ENCODE measurements at regions not wholly inside any gene's neighbourhood (a gene's known extent, or its start where the extent isn't known, plus 50 kb on each side); places are given as distances from the start of the nearest gene placed in this dataset.

- no peak overlapping the region for H3K27ac Mint-ChIP-seq
- no peaks in the 10 kb centered on the region for H3K9me3 Mint-ChIP-seq
- no peak overlapping the region for H3K4me3 Mint-ChIP-seq
- no peak for DNase-seq
- no peaks in the 10 kb centered on the region for H3K27me3 Mint-ChIP-seq
- ChIA-PET POLR2A (no interaction called here), CTCF (interaction anchor here (0.6 to 1.8 kb wide), 2 partner anchors 15 to 35 kb away, joined by 3 to 5 read pairs; no protein-coding TSS in a partner anchor)
- intact Hi-C loops (cut with micrococcal nuclease): no loop called here
- H3K4me1 Mint-ChIP-seq (ENCODE audit: low read depth): no peaks in the 10 kb centered on the region
- no peaks in the 10 kb centered on the region for H3K36me3 Mint-ChIP-seq
These were observed 93.4 kb downstream of the ABHD5 start for GRCh38 chr3:43783987-43784639.

DNA sequence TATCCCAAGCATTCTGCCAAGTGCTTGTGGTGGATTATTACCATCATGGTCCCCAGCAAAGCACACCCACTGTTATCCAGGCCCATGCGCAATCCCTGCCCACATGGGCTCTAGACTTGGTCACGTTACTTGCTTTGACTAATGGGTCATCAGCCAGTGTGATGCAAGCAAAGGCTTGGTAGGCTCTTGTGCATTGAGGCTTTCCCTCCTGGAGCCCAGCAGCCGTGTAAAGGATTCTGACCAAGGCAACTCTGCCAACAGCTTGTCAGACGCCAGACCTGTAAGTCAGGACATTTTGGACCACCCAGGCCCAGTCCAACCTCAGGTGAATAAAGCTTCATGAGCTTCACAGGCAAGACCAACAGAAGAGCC lies 93.9 kb downstream of the ABHD5 start:
- Mint-ChIP-seq H3K27ac (no peak overlapping the region), H3K4me1 (ENCODE audit: low read depth) (no peaks in the 10 kb centered on the region), H3K4me3 (no peak overlapping the region), H3K27me3 (no peaks in the 10 kb centered on the region), H3K36me3 (no peaks in the 10 kb centered on the region), H3K9me3 (no peaks in the 10 kb centered on the region)
- no peak for DNase-seq
- CTCF ChIA-PET: interaction anchor here (0.6 to 1.8 kb wide), 2 partner anchors 16 to 35 kb away, joined by 3 to 5 read pairs; no protein-coding TSS in a partner anchor
- POLR2A ChIA-PET: no interaction called here
- intact Hi-C loops (cut with micrococcal nuclease): no loop called here

- POLR2A ChIA-PET: no interaction called here
- H3K4me1 Mint-ChIP-seq (ENCODE audit: low read depth): no peaks in the 10 kb centered on the region
- H3K27me3 Mint-ChIP-seq: no peaks in the 10 kb centered on the region
- no peaks in the 10 kb centered on the region for H3K36me3 Mint-ChIP-seq
- intact Hi-C loops (cut with micrococcal nuclease): no loop called here
- CTCF ChIA-PET: interaction anchor here (1.8 kb wide), 1 partner anchor 17 kb away, joined by 5 read pairs; no protein-coding TSS in a partner anchor
- no peak overlapping the region for H3K27ac Mint-ChIP-seq
- H3K4me3 Mint-ChIP-seq: no peak overlapping the region
- H3K9me3 Mint-ChIP-seq: no peaks in the 10 kb centered on the region
- no peak for DNase-seq
These were observed 94.8 kb downstream of the ABHD5 start for GRCh38 chr3:43785551-43785950.

DNA sequence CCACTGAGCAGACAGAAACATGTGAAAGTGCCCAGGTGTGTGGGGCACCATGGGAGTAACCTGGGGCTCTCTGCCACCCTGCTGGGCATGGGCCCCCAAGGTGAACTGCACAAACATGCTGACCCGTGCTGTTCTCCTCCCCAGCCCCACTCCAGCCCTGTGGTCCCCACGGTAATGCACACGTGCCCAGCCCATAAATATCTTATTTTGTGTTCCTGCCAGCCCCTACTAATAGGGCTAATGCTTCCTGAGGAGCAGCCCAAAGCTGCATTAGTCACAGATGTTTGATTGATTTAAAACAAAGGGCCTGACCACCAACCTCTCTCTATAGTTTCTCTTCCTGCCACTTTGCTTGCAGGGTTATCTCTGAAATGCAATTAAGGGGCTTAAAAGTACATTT lies 95.4 kb downstream of the ABHD5 start:
- Mint-ChIP-seq H3K4me3 (no peak overlapping the region), H3K27me3 (peaks cover under 1% of the 10 kb centered on the region), H3K4me1 (ENCODE audit: low read depth) (no peaks in the 10 kb centered on the region), H3K27ac (no peak overlapping the region), H3K36me3 (no peaks in the 10 kb centered on the region), H3K9me3 (no peaks in the 10 kb centered on the region)
- POLR2A ChIA-PET: no interaction called here
- CTCF ChIA-PET: no interaction called here
- DNase-seq: no peak
- intact Hi-C loops (cut with micrococcal nuclease): no loop called here

GRCh38 chr3:43786526-43787305 lies 96.0 kb downstream of the ABHD5 start:
- no peaks in the 10 kb centered on the region for H3K4me1 Mint-ChIP-seq (ENCODE audit: low read depth)
- ChIA-PET POLR2A (no interaction called here), CTCF (no interaction called here)
- no peak overlapping the region for H3K27ac Mint-ChIP-seq
- H3K36me3 Mint-ChIP-seq: no peaks in the 10 kb centered on the region
- H3K4me3 Mint-ChIP-seq: no peak overlapping the region
- DNase-seq: no peak
- H3K9me3 Mint-ChIP-seq: no peaks in the 10 kb centered on the region
- H3K27me3 Mint-ChIP-seq: peaks cover 4% of the 10 kb centered on the region
- intact Hi-C loops (cut with micrococcal nuclease): no loop called here

DNA sequence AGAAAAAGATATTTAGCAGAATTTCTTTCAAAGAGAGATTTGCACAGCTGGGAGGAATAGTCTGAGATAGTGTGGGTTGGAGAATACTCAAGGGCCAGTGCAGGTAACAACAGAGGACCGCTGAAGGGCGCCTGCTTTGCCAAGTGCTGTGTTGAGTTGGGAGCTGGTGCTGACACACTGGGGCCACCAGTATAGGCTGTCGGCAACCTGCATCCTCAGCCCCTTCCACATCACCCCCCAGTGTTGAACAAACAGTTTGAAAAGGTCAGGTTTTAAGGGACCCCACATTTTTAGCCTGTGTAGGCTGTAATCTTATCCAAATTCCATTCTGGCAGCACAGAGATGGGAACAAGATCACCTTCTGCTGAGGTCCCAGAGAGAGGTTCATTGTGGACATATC lies 96.6 kb downstream of the ABHD5 start:
- intact Hi-C loops (cut with micrococcal nuclease): no loop called here
- H3K36me3 Mint-ChIP-seq: no peaks in the 10 kb centered on the region
- no peaks in the 10 kb centered on the region for H3K9me3 Mint-ChIP-seq
- H3K27ac Mint-ChIP-seq: no peak overlapping the region
- DNase-seq: no peak
- CTCF ChIA-PET: no interaction called here
- POLR2A ChIA-PET: no interaction called here
- no peaks in the 10 kb centered on the region for H3K4me1 Mint-ChIP-seq (ENCODE audit: low read depth)
- peaks cover 4% of the 10 kb centered on the region for H3K27me3 Mint-ChIP-seq
- no peak overlapping the region for H3K4me3 Mint-ChIP-seq

DNA sequence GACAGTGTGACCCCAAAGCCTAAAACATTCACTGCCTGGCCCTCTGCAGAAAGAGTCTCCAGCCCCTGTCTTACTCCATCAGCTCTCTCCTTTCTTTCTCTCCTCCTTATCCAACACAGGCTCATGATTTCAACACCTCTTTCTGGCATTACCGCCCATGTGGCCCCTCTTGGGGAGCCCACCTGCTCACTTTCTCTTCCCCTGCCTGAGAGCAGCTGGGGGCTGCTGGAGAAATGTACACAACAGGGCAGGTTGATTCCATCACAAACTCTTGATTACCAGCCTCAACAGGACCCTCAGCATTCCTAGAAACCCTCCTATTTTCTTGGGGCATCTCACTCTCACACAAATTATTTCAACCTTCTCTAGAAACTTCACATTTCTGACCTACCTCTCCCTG lies 98.3 kb downstream of the ABHD5 start:
- Mint-ChIP-seq H3K9me3 (no peaks in the 10 kb centered on the region), H3K4me1 (ENCODE audit: low read depth) (no peaks in the 10 kb centered on the region), H3K27me3 (peaks cover 5% of the 10 kb centered on the region), H3K27ac (no peak overlapping the region), H3K4me3 (no peak overlapping the region), H3K36me3 (no peaks in the 10 kb centered on the region)
- DNase-seq: no peak
- intact Hi-C loops (cut with micrococcal nuclease): no loop called here
- CTCF ChIA-PET: interaction anchor here (0.6 kb wide), 1 partner anchor 67 kb away, joined by 3 read pairs; no protein-coding TSS in a partner anchor
- POLR2A ChIA-PET: no interaction called here

- no peak for DNase-seq
- Mint-ChIP-seq H3K36me3 (no peaks in the 10 kb centered on the region), H3K9me3 (no peaks in the 10 kb centered on the region), H3K27me3 (peaks cover 7% of the 10 kb centered on the region), H3K4me1 (ENCODE audit: low read depth) (no peaks in the 10 kb centered on the region), H3K27ac (no peak overlapping the region), H3K4me3 (no peak overlapping the region)
- ChIA-PET CTCF (no interaction called here), POLR2A (no interaction called here)
- intact Hi-C loops (cut with micrococcal nuclease): no loop called here
These were observed 99.3 kb downstream of the ABHD5 start for GRCh38 chr3:43790060-43790459.

DNA sequence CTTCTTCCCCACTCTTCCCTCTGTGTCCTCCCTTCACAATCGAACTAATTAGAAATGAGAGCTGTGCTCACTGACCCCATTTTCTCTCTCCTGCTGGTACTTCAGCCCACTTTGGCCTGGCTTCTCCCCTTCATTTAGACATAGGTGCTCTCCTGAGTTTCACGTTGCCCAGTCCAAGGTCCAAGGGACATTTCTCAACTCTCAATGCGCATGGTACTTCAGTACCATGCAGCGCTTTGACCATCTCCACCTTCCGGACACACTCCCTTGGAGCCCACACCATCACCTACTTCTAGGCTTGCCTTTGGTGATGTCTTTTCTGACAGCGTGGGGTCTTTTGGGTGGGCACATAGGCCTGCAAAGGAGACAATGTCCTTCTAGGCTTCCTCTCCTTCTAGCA lies 99.7 kb downstream of the ABHD5 start:
- Mint-ChIP-seq H3K4me3 (no peak overlapping the region), H3K4me1 (ENCODE audit: low read depth) (no peaks in the 10 kb centered on the region), H3K36me3 (no peaks in the 10 kb centered on the region), H3K27me3 (peaks cover 7% of the 10 kb centered on the region), H3K9me3 (no peaks in the 10 kb centered on the region), H3K27ac (no peak overlapping the region)
- DNase-seq: no peak
- POLR2A ChIA-PET: no interaction called here
- intact Hi-C loops (cut with micrococcal nuclease): no loop called here
- CTCF ChIA-PET: no interaction called here

DNA sequence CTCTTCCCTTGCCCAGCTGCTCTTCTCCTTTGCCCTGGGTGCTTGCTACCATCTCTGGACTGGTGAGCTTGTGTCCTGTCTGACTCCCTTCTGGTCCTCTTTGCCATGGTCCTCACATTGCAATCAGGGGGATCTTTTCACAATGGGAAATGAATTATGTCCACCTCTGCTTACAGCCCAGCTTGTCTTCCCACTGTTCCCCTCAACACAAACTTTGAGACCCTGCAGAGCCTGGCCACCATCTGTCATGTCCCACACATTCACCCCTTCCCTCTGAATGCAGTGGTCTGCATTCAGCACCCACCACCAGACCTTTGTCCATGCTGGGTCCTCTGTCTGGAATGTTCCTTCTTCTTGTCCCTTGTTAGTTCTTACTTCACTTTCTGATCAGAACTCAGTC lies 100.5 kb downstream of the ABHD5 start:
- DNase-seq: no peak
- POLR2A ChIA-PET: no interaction called here

DNA sequence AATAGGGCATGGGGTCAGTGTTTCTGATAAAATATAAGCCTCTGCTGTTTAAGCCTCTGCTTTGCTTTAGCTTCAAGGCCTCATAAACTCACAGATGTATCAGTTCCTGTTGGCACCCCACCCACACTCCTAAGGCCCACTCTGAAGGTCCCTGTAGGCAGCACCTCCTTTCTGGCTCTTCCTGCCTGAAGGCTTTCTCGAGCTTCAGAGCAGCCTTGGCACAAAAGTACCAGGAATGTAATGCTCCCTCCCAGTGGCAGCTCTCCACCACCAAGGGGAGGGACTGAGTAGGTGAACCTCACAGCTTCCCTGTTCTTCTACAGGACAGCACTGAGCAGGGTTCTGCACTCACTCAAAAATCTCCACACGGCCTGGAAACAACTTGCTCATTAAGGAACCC lies 102.2 kb downstream of the ABHD5 start:
- peaks cover 14% of the 10 kb centered on the region for H3K27me3 Mint-ChIP-seq
- no peaks in the 10 kb centered on the region for H3K36me3 Mint-ChIP-seq
- ChIA-PET POLR2A (no interaction called here), CTCF (no interaction called here)
- H3K4me1 Mint-ChIP-seq (ENCODE audit: low read depth): no peaks in the 10 kb centered on the region
- no peak for DNase-seq
- H3K9me3 Mint-ChIP-seq: no peaks in the 10 kb centered on the region
- intact Hi-C loops (cut with micrococcal nuclease): no loop called here
- no peak overlapping the region for H3K4me3 Mint-ChIP-seq
- H3K27ac Mint-ChIP-seq: no peak overlapping the region

More for the DNA sequence above, 100.5 kb downstream of the ABHD5 start:
- Mint-ChIP-seq H3K9me3 (no peaks in the 10 kb centered on the region), H3K27ac (no peak overlapping the region), H3K4me1 (ENCODE audit: low read depth) (no peaks in the 10 kb centered on the region), H3K36me3 (no peaks in the 10 kb centered on the region), H3K27me3 (peaks cover 10% of the 10 kb centered on the region), H3K4me3 (no peak overlapping the region)
- intact Hi-C loops (cut with micrococcal nuclease): no loop called here
- CTCF ChIA-PET: no interaction called here

DNA sequence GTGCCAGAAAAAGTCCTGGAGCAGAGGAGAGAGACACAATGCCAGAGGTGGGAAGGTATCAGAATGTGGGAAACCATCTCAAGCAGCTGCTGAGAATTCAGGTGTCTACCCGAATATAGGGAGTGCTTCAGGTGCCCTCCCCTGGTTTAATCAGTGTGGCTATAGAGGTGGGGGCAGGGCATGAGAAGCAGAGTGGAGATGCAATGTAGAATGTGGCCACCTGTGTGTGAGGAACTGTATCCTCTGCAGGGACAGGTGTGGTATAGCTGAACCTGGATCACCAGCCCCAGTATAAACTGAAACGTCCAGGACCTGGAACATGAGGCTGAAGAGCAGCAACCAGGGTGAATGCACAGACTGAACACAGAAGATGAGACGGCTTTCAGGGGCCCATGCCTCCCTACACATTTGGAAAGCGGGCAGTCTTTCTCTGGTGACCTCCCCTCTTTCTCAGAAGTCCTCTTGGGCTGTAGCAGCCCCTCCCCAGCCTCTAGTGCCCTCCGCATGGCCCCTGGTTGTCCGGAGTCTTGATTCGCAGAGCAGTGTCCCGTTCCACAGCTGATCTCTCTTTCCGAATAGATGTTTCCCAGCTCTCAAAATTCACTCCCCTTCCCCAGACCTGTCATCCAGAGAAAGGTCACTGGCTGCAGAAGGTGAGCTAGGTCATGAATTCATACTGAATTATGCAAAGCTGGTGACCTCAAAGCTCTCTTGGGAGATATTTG lies 103.1 kb downstream of the ABHD5 start:
- intact Hi-C loops (cut with micrococcal nuclease): no loop called here
- no peaks in the 10 kb centered on the region for H3K36me3 Mint-ChIP-seq
- no peak overlapping the region for H3K27ac Mint-ChIP-seq
- no peaks in the 10 kb centered on the region for H3K4me1 Mint-ChIP-seq (ENCODE audit: low read depth)
- ChIA-PET POLR2A (no interaction called here), CTCF (no interaction called here)
- no peaks in the 10 kb centered on the region for H3K9me3 Mint-ChIP-seq
- peaks cover 18% of the 10 kb centered on the region for H3K27me3 Mint-ChIP-seq
- DNase-seq: no peak
- H3K4me3 Mint-ChIP-seq: no peak overlapping the region
